ENCODE measurements at regions not wholly inside any gene's neighbourhood (a gene's known extent, or its start where the extent isn't known, plus 50 kb on each side); places are given as distances from the start of the nearest gene placed in this dataset.

GRCh38 chr11:26860895-26861294 is 133.0 kb upstream of the FIBIN start:
- Histone ChIP-seq H3K27ac (ENCODE audit: low read length, poor library complexity, severe bottlenecking) (no peak overlapping the region), H3K36me3 (ENCODE audit: control insufficient read depth in 1 of 2, insufficient read depth in 2 of 2, low read depth in 1 of 2, low read length in 2 of 2) (no peaks in the 10 kb centered on the region), H3K27me3 (ENCODE audit: control insufficient read depth in 1 of 2, insufficient read depth in 1 of 2, low read length in 2 of 2) (no peaks in the 10 kb centered on the region), H3K4me2 (ENCODE audit: low read length, poor library complexity, severe bottlenecking) (no peak overlapping the region), H3K4ac (ENCODE audit: low read depth in 1 of 2, low read length in 2 of 2) (no peak overlapping the region), H2AFZ (ENCODE audit: low read depth, low read length) (no peak overlapping the region), H3K23ac (ENCODE audit: low read length in 2 of 2) (no peak overlapping the region), H2BK5ac (ENCODE audit: low read depth, low read length, poor library complexity, severe bottlenecking) (no peak overlapping the region), H3K79me1 (replicated peaks; ENCODE audit: low read length, poor library complexity, severe bottlenecking) (no peaks in the 10 kb centered on the region), H2BK15ac (ENCODE audit: low read depth, poor library complexity, severe bottlenecking) (no peak overlapping the region), H4K91ac (ENCODE audit: low read length) (no peak overlapping the region), H3K9me3 (ENCODE audit: control insufficient read depth, low read length) (no peaks in the 10 kb centered on the region), H2AK5ac (ENCODE audit: low read length, severe bottlenecking) (no peak overlapping the region), H4K8ac (ENCODE audit: low read length) (no peak overlapping the region), H2BK12ac (ENCODE audit: low read length in 2 of 2) (no peak overlapping the region), H3K9ac (ENCODE audit: low read length) (no peak overlapping the region), H3K18ac (ENCODE audit: low read depth in 1 of 2, low read length in 2 of 2) (no peak overlapping the region), H2BK120ac (ENCODE audit: low read depth, low read length) (no peak overlapping the region), H3K14ac (ENCODE audit: low read length in 2 of 2) (no peak overlapping the region), H3K4me3 (ENCODE audit: insufficient read depth in 1 of 2, low read depth in 1 of 2, low read length in 2 of 2) (no peak overlapping the region), H3K4me1 (ENCODE audit: control insufficient read depth, insufficient read depth, low read depth, low read length) (no peaks in the 10 kb centered on the region)
- no CpG with 5 or more reads among the region's 1 CpG for WGBS
- DNase-seq = no peak

- no peaks in the 10 kb centered on the region for H3K79me1 ChIP-seq (replicated peaks; ENCODE audit: low read length, poor library complexity, severe bottlenecking)
These were observed 131.1 kb upstream of the FIBIN start for GRCh38 chr11:26862801-26863200.

GRCh38 chr11:26865703-26866102 is 128.2 kb upstream of the FIBIN start:
- WGBS = 40% methylated on average over 1 of the region's 2 CpGs

More at GRCh38 chr11:26862801-26863200, 131.1 kb upstream of the FIBIN start:
- no peak overlapping the region for H2BK12ac ChIP-seq (ENCODE audit: low read length in 2 of 2)
- no peaks in the 10 kb centered on the region for H3K27me3 ChIP-seq (ENCODE audit: control insufficient read depth in 1 of 2, insufficient read depth in 1 of 2, low read length in 2 of 2)
- no peaks in the 10 kb centered on the region for H3K4me1 ChIP-seq (ENCODE audit: control insufficient read depth, insufficient read depth, low read depth, low read length)
- H3K4me2 ChIP-seq (ENCODE audit: low read length, poor library complexity, severe bottlenecking) = no peak overlapping the region
- H2BK120ac ChIP-seq (ENCODE audit: low read depth, low read length) = no peak overlapping the region
- no peak overlapping the region for H4K91ac ChIP-seq (ENCODE audit: low read length)
- H2BK15ac ChIP-seq (ENCODE audit: low read depth, poor library complexity, severe bottlenecking) = no peak overlapping the region
- H3K4me3 ChIP-seq (ENCODE audit: insufficient read depth in 1 of 2, low read depth in 1 of 2, low read length in 2 of 2) = no peak overlapping the region
- H3K9me3 ChIP-seq (ENCODE audit: control insufficient read depth, low read length) = peaks cover 6% of the 10 kb centered on the region
- H2BK5ac ChIP-seq (ENCODE audit: low read depth, low read length, poor library complexity, severe bottlenecking) = no peak overlapping the region
- H2AFZ ChIP-seq (ENCODE audit: low read depth, low read length) = no peak overlapping the region
- no peak overlapping the region for H4K8ac ChIP-seq (ENCODE audit: low read length)
- H3K4ac ChIP-seq (ENCODE audit: low read depth in 1 of 2, low read length in 2 of 2) = no peak overlapping the region
- no peak overlapping the region for H3K14ac ChIP-seq (ENCODE audit: low read length in 2 of 2)
- H3K27ac ChIP-seq (ENCODE audit: low read length, poor library complexity, severe bottlenecking) = no peak overlapping the region
- H3K23ac ChIP-seq (ENCODE audit: low read length in 2 of 2) = no peak overlapping the region
- no peak overlapping the region for H3K18ac ChIP-seq (ENCODE audit: low read depth in 1 of 2, low read length in 2 of 2)
- H2AK5ac ChIP-seq (ENCODE audit: low read length, severe bottlenecking) = no peak overlapping the region
- H3K36me3 ChIP-seq (ENCODE audit: control insufficient read depth in 1 of 2, insufficient read depth in 2 of 2, low read depth in 1 of 2, low read length in 2 of 2) = no peaks in the 10 kb centered on the region
- no peak for DNase-seq
- H3K9ac ChIP-seq (ENCODE audit: low read length) = no peak overlapping the region

GRCh38 chr11:26867286-26867685 is 126.6 kb upstream of the FIBIN start:
- Histone ChIP-seq H3K36me3 (ENCODE audit: control insufficient read depth in 1 of 2, insufficient read depth in 2 of 2, low read depth in 1 of 2, low read length in 2 of 2) (no peaks in the 10 kb centered on the region), H3K4ac (ENCODE audit: low read depth in 1 of 2, low read length in 2 of 2) (no peak overlapping the region), H2AK5ac (ENCODE audit: low read length, severe bottlenecking) (no peak overlapping the region), H3K14ac (ENCODE audit: low read length in 2 of 2) (no peak overlapping the region), H3K79me1 (replicated peaks; ENCODE audit: low read length, poor library complexity, severe bottlenecking) (no peaks in the 10 kb centered on the region), H3K4me2 (ENCODE audit: low read length, poor library complexity, severe bottlenecking) (no peak overlapping the region), H3K4me3 (ENCODE audit: insufficient read depth in 1 of 2, low read depth in 1 of 2, low read length in 2 of 2) (no peak overlapping the region), H3K27ac (ENCODE audit: low read length, poor library complexity, severe bottlenecking) (no peak overlapping the region), H2BK15ac (ENCODE audit: low read depth, poor library complexity, severe bottlenecking) (no peak overlapping the region), H2BK5ac (ENCODE audit: low read depth, low read length, poor library complexity, severe bottlenecking) (no peak overlapping the region), H2AFZ (ENCODE audit: low read depth, low read length) (no peak overlapping the region), H3K4me1 (ENCODE audit: control insufficient read depth, insufficient read depth, low read depth, low read length) (no peaks in the 10 kb centered on the region), H3K27me3 (ENCODE audit: control insufficient read depth in 1 of 2, insufficient read depth in 1 of 2, low read length in 2 of 2) (no peaks in the 10 kb centered on the region), H4K91ac (ENCODE audit: low read length) (no peak overlapping the region), H3K18ac (ENCODE audit: low read depth in 1 of 2, low read length in 2 of 2) (no peak overlapping the region), H2BK120ac (ENCODE audit: low read depth, low read length) (no peak overlapping the region), H3K9ac (ENCODE audit: low read length) (no peak overlapping the region), H2BK12ac (ENCODE audit: low read length in 2 of 2) (no peak overlapping the region), H3K9me3 (ENCODE audit: control insufficient read depth, low read length) (peaks cover 31% of the 10 kb centered on the region), H4K8ac (ENCODE audit: low read length) (no peak overlapping the region), H3K23ac (ENCODE audit: low read length in 2 of 2) (no peak overlapping the region)
- peak; percentile 12 for DNase-seq

More at GRCh38 chr11:26865703-26866102, 128.2 kb upstream of the FIBIN start:
- Histone ChIP-seq H2BK15ac (ENCODE audit: low read depth, poor library complexity, severe bottlenecking) (no peak overlapping the region), H3K27me3 (ENCODE audit: control insufficient read depth in 1 of 2, insufficient read depth in 1 of 2, low read length in 2 of 2) (no peaks in the 10 kb centered on the region), H3K9me3 (ENCODE audit: control insufficient read depth, low read length) (peaks cover 29% of the 10 kb centered on the region), H3K36me3 (ENCODE audit: control insufficient read depth in 1 of 2, insufficient read depth in 2 of 2, low read depth in 1 of 2, low read length in 2 of 2) (no peaks in the 10 kb centered on the region), H3K23ac (ENCODE audit: low read length in 2 of 2) (no peak overlapping the region), H4K8ac (ENCODE audit: low read length) (no peak overlapping the region), H3K4me2 (ENCODE audit: low read length, poor library complexity, severe bottlenecking) (no peak overlapping the region), H3K79me1 (replicated peaks; ENCODE audit: low read length, poor library complexity, severe bottlenecking) (no peaks in the 10 kb centered on the region), H2BK5ac (ENCODE audit: low read depth, low read length, poor library complexity, severe bottlenecking) (no peak overlapping the region), H3K4ac (ENCODE audit: low read depth in 1 of 2, low read length in 2 of 2) (no peak overlapping the region), H3K27ac (ENCODE audit: low read length, poor library complexity, severe bottlenecking) (no peak overlapping the region), H4K91ac (ENCODE audit: low read length) (no peak overlapping the region), H3K4me1 (ENCODE audit: control insufficient read depth, insufficient read depth, low read depth, low read length) (no peaks in the 10 kb centered on the region), H2AFZ (ENCODE audit: low read depth, low read length) (no peak overlapping the region), H2AK5ac (ENCODE audit: low read length, severe bottlenecking) (no peak overlapping the region), H3K18ac (ENCODE audit: low read depth in 1 of 2, low read length in 2 of 2) (no peak overlapping the region), H3K14ac (ENCODE audit: low read length in 2 of 2) (no peak overlapping the region), H3K4me3 (ENCODE audit: insufficient read depth in 1 of 2, low read depth in 1 of 2, low read length in 2 of 2) (no peak overlapping the region), H2BK120ac (ENCODE audit: low read depth, low read length) (no peak overlapping the region), H2BK12ac (ENCODE audit: low read length in 2 of 2) (no peak overlapping the region), H3K9ac (ENCODE audit: low read length) (no peak overlapping the region)
- no peak for DNase-seq

All from mesenchymal stem cell (in vitro differentiated cells and primary cell).